PC-9 (cell line): ENCODE measurements at regions not wholly inside any gene's neighbourhood (a gene's known extent, or its start where the extent isn't known, plus 50 kb on each side); places are given as distances from the start of the nearest gene placed in this dataset.

ENCODE experiments used
- EZH2 ChIP-seq: fragments of 200-600 bp; sonication (generic); IDR thresholded peaks from 2 replicates; pipeline ENCODE4 v1.8.0; 2017; ENCODE audit warnings: antibody characterized with exemption, low read depth
- TF ChIP-seq, protein P1 (sequence below): fragments of 200-600 bp; sonication (generic); conservative IDR thresholded peaks from 2 replicates; pipeline ENCODE4 v1.6.1; 2017; ENCODE audit warnings: mixed run types, antibody characterized with exemption, mild to moderate bottlenecking, moderate library complexity

DNA sequence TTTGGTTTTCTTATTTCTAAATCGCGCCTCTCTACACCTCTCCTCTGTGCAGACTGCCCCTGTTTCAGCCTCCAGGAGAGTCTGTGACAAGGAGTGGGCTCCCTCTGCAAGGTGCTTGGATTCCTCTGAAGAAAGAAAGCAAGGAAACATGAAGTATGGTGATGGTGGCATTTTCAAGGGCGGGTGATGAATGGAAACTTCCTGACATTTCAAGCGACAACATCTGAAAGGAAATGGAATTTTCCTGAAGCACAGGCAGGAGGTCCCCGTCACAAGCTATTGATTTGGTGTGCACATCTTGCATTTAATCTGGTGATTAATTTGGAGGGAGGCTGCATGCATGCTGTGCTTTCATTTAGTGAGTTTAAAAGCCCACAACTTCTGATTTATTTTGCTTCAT, 164.6 kb upstream of the FGGY start:
- TF ChIP-seq, protein P1, sequence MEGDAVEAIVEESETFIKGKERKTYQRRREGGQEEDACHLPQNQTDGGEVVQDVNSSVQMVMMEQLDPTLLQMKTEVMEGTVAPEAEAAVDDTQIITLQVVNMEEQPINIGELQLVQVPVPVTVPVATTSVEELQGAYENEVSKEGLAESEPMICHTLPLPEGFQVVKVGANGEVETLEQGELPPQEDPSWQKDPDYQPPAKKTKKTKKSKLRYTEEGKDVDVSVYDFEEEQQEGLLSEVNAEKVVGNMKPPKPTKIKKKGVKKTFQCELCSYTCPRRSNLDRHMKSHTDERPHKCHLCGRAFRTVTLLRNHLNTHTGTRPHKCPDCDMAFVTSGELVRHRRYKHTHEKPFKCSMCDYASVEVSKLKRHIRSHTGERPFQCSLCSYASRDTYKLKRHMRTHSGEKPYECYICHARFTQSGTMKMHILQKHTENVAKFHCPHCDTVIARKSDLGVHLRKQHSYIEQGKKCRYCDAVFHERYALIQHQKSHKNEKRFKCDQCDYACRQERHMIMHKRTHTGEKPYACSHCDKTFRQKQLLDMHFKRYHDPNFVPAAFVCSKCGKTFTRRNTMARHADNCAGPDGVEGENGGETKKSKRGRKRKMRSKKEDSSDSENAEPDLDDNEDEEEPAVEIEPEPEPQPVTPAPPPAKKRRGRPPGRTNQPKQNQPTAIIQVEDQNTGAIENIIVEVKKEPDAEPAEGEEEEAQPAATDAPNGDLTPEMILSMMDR: no peak
- TF ChIP-seq EZH2: no peak
